OCI-LY7 (cell line): ENCODE measurements at regions not wholly inside any gene's neighbourhood (a gene's known extent, or its start where the extent isn't known, plus 50 kb on each side); places are given as distances from the start of the nearest gene placed in this dataset.

Experiments used
- BruUV-seq: library from RNA; stranded (reverse); fragments of 400-500 nt; replicated peaks from 2 replicates; lab custom pipeline; 2021; lab: Mats Ljungman, UMichigan
- CTCF ChIA-PET: fragments of 300-600 bp; sonication (Branson Sonifier 250); formaldehyde crosslinking; loops from one replicate; lab custom pipeline; 2022; ENCODE audit warnings: antibody characterized with exemption; ENCODE audit not compliant: unreplicated experiment; lab: Charles Lee
- POLR2A ChIA-PET: fragments of 300-600 bp; sonication (Branson Sonifier 250); formaldehyde crosslinking; loops from one replicate; lab custom pipeline; 2022; ENCODE audit warnings: antibody characterized with exemption; lab: Charles Lee
- DNase-seq: peaks from one replicate; pipeline ENCODE4 v3.0.0-alpha.2; 2015; ENCODE audit warnings: low spot score
- H2AFZ ChIP-seq: fragments of 200-600 bp; sonication (generic), shearing (Covaris generic); 2 replicates; pipeline ENCODE4 v1.6.1; 2014; ENCODE audit warnings: mild to moderate bottlenecking, antibody characterized with exemption, low read length, moderate library complexity
- H3K27ac ChIP-seq: fragments of 200-600 bp; sonication (generic); 2 replicates; pipeline ENCODE4 v1.5.1; 2014; ENCODE audit warnings: mixed run types, low read depth, mild to moderate bottlenecking, moderate library complexity, low read length, inconsistent platforms; ENCODE audit not compliant: poor library complexity, severe bottlenecking
- H3K36me3 ChIP-seq: fragments of 200-600 bp; sonication (generic); 2 replicates; pipeline ENCODE4 v1.6.1; 2014; ENCODE audit warnings: mild to moderate bottlenecking, antibody characterized with exemption, low read length, moderate library complexity, mixed read lengths; ENCODE audit not compliant: insufficient read depth
- H3K4me1 ChIP-seq: fragments of 200-600 bp; sonication (generic); 2 replicates; pipeline ENCODE4 v1.5.1; 2014; ENCODE audit warnings: mild to moderate bottlenecking, low read length; ENCODE audit not compliant: insufficient read depth, poor library complexity, severe bottlenecking
- H3K4me2 ChIP-seq: fragments of 200-600 bp; sonication (generic); 2 replicates; pipeline ENCODE4 v1.6.1; 2014; ENCODE audit warnings: mild to moderate bottlenecking, low read length
- H3K4me3 ChIP-seq: fragments of 200-600 bp; sonication (generic); 2 replicates; pipeline ENCODE4 v1.5.1; 2014; ENCODE audit warnings: mild to moderate bottlenecking, low read depth, low read length; ENCODE audit not compliant: poor library complexity, severe bottlenecking
- H3K79me2 ChIP-seq: fragments of 200-600 bp; sonication (generic); 2 replicates; pipeline ENCODE4 v1.6.1; 2016; ENCODE audit warnings: low read depth, mild to moderate bottlenecking, low read length, moderate library complexity, mixed read lengths; ENCODE audit not compliant: insufficient read depth
- H3K9me2 ChIP-seq: fragments of 200-600 bp; sonication (generic); 2 replicates; pipeline ENCODE4 v1.6.1; 2016; ENCODE audit warnings: mild to moderate bottlenecking, low read length, mixed read lengths; ENCODE audit not compliant: insufficient read depth
- H3K9me3 ChIP-seq: fragments of 200-600 bp; sonication (generic); 2 replicates; pipeline ENCODE4 v1.6.1; 2014; ENCODE audit warnings: mild to moderate bottlenecking, mixed run types, low read length, mixed read lengths
- H4K20me1 ChIP-seq: fragments of 200-600 bp; sonication (generic); 2 replicates; pipeline ENCODE4 v1.6.1; 2014; ENCODE audit warnings: mild to moderate bottlenecking, antibody characterized with exemption, low read length, moderate library complexity, mixed read lengths; ENCODE audit not compliant: insufficient read depth
- EZH2phosphoT487 ChIP-seq: fragments of 200-600 bp; sonication (generic); IDR thresholded peaks from 2 replicates; pipeline ENCODE4 v1.6.1; 2018; ENCODE audit warnings: low read depth, borderline replicate concordance, mild to moderate bottlenecking, mixed run types, antibody characterized with exemption, low read length, moderate library complexity, mixed read lengths
- intact Hi-C: fragments of 100-400 bp; cut with micrococcal nuclease; formaldehyde crosslinking; loops from one replicate; pipeline ENCODE4 v1.10.0; 2022; ENCODE audit not compliant: unreplicated experiment
- TF ChIP-seq, protein P1 (sequence below): fragments of 200-600 bp; sonication (generic); conservative IDR thresholded peaks from 2 replicates; pipeline ENCODE4 v1.5.1; 2014; ENCODE audit warnings: mild to moderate bottlenecking, antibody characterized with exemption, low read length, moderate library complexity, mixed read lengths

DNA sequence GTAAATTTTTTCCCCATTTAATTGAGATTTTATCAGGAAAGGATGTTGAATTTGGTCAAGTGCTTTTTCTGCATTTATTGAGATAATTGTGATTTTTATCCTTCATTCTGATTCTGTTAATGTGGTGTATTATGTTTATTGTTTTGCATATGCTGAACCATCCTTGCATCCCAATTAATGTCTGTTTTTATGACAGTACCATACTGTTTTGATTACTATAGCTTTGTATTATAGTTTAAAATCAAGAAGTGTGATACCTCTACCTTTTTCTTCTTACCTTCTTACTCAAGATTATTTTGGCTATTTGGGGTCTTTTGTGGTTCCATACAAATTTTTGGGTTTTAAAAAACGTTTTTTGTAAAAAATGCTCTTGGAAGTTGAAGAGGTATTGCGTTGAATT, 357.2 kb downstream of the REEP3 start:
- H3K4me1 ChIP-seq, result no peaks in the 10 kb centered on the region
- no peaks in the 10 kb centered on the region for H4K20me1 ChIP-seq
- H2AFZ ChIP-seq, result no peak overlapping the region
- TF ChIP-seq, protein P1, sequence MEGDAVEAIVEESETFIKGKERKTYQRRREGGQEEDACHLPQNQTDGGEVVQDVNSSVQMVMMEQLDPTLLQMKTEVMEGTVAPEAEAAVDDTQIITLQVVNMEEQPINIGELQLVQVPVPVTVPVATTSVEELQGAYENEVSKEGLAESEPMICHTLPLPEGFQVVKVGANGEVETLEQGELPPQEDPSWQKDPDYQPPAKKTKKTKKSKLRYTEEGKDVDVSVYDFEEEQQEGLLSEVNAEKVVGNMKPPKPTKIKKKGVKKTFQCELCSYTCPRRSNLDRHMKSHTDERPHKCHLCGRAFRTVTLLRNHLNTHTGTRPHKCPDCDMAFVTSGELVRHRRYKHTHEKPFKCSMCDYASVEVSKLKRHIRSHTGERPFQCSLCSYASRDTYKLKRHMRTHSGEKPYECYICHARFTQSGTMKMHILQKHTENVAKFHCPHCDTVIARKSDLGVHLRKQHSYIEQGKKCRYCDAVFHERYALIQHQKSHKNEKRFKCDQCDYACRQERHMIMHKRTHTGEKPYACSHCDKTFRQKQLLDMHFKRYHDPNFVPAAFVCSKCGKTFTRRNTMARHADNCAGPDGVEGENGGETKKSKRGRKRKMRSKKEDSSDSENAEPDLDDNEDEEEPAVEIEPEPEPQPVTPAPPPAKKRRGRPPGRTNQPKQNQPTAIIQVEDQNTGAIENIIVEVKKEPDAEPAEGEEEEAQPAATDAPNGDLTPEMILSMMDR, result no peak
- TF ChIP-seq EZH2phosphoT487, result no peak
- ChIA-PET POLR2A (no interaction called here), CTCF (no interaction called here)
- intact Hi-C loops, result no loop called here
- peaks cover 6% of the 10 kb centered on the region; the same call in 1 of the 2 replicates for H3K9me3 ChIP-seq
- no peak overlapping the region for H3K4me2 ChIP-seq
- H3K9me2 ChIP-seq, result no peaks in the 10 kb centered on the region
- no peak overlapping the region for H3K27ac ChIP-seq
- H3K79me2 ChIP-seq, result no peaks in the 10 kb centered on the region
- no peak overlapping the region for H3K4me3 ChIP-seq
- no peaks in the 10 kb centered on the region for H3K36me3 ChIP-seq
- DNase-seq, result no peak
- no TSS peak for BruUV-seq

DNA sequence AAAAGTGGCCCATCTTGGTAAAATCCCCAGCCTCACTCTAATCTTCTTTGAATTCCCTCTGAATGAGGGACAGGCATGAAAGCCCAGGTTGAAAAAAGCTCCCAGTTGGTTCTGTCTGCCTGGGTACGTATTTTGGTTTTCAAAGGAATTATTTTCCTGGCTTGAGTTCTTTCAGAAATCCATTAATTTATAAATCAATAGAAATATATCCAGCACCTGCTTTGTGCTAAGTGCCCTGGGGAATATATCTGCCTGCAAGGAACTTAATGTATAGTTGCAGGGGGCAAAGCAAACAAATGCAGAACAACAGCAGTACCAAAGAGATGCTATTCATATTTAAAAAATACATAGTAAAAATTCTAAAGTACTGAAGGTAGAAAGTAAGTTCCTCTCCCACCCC, 362.7 kb downstream of the REEP3 start:
- Histone ChIP-seq H3K27ac (no peak overlapping the region), H3K4me2 (no peak overlapping the region), H3K4me1 (no peaks in the 10 kb centered on the region), H2AFZ (no peak overlapping the region), H4K20me1 (no peaks in the 10 kb centered on the region), H3K79me2 (no peaks in the 10 kb centered on the region), H3K36me3 (no peaks in the 10 kb centered on the region), H3K9me2 (no peaks in the 10 kb centered on the region), H3K4me3 (no peak overlapping the region), H3K9me3 (peaks cover under 1% of the 10 kb centered on the region; the same call in 1 of the 2 replicates)
- ChIA-PET POLR2A (interaction anchor here (0.6 kb wide), 1 partner anchor 99 kb away, joined by 3 read pairs; no protein-coding TSS in a partner anchor), CTCF (no interaction called here)
- DNase-seq, result no peak
- no TSS peak for BruUV-seq
- TF ChIP-seq EZH2phosphoT487, result no peak
- TF ChIP-seq, protein P1, result no peak
- intact Hi-C loops, result no loop called here

DNA sequence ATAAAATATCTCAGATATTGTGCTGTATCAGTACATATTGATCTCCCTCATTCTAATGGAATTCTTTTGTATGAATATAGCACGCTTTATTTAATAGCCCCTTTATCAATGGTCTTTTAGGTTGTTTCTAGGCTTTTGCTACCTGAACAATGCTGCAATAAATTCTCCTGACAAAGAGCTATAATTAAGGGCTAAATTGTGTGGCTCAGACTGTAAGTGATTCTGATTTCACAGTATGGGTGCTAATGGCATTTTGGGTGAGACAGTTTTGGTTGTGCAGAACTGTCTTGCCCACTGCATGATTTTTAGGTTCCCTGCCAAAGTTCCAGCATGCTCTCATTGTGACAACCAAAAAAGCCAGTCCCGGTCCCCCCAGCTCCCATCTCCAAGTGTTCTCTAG, 363.2 kb downstream of the REEP3 start:
- ChIA-PET POLR2A (no interaction called here), CTCF (no interaction called here)
- Histone ChIP-seq H4K20me1 (no peaks in the 10 kb centered on the region), H3K36me3 (no peaks in the 10 kb centered on the region), H3K9me2 (no peaks in the 10 kb centered on the region), H3K4me2 (no peak overlapping the region), H3K79me2 (no peaks in the 10 kb centered on the region), H2AFZ (no peak overlapping the region), H3K4me1 (no peaks in the 10 kb centered on the region), H3K9me3 (no peaks in the 10 kb centered on the region), H3K4me3 (no peak overlapping the region), H3K27ac (no peak overlapping the region)
- intact Hi-C loops, result no loop called here
- TF ChIP-seq EZH2phosphoT487, result no peak
- TF ChIP-seq, protein P1, result no peak
- no peak for DNase-seq
- BruUV-seq, result no TSS peak
